ENCODE measurements at regions not wholly inside any gene's neighbourhood (a gene's known extent, or its start where the extent isn't known, plus 50 kb on each side); places are given as distances from the start of the nearest gene placed in this dataset.

- no peaks in the 10 kb centered on the region for H4K20me1 ChIP-seq (ENCODE audit: low read length)
- H3K9me3 ChIP-seq (ENCODE audit: low read length) = no peaks in the 10 kb centered on the region
- no peaks in the 10 kb centered on the region for H3K4me1 ChIP-seq (ENCODE audit: insufficient read depth, low read length)
- no peak for TF ChIP-seq EZH2phosphoT487 (IDR thresholded peaks at IDR 0.05; ENCODE audit: borderline replicate concordance, low read length)
- TF ChIP-seq CTCF (conservative IDR thresholded peaks at IDR 0.05; ENCODE audit: low read depth, low read length) = no peak
- no peak for TF ChIP-seq EZH2 (IDR thresholded peaks at IDR 0.05; ENCODE audit: low read length, unreplicated experiment)
- DNase-seq = no peak
- no peaks in the 10 kb centered on the region for H3F3A ChIP-seq (ENCODE audit: low read length, unreplicated experiment)
- no peak overlapping the region for H3K27ac ChIP-seq (ENCODE audit: low read length)
- H3K36me3 ChIP-seq (ENCODE audit: low read depth, low read length) = no peaks in the 10 kb centered on the region
- ChIA-PET POLR2A (ENCODE audit: unreplicated experiment) (no interaction called here), CTCF (no interaction called here)
- BruUV-seq (replicated peaks) = no TSS peak
- no peaks in the 10 kb centered on the region for H3K79me2 ChIP-seq (ENCODE audit: low read length)
- H3K27me3 ChIP-seq (ENCODE audit: low read length) = peaks cover 14% of the 10 kb centered on the region
- no peak overlapping the region for H3K4me2 ChIP-seq (ENCODE audit: low read length)
- no peak for ATAC-seq
- H3K9me2 ChIP-seq (replicated peaks; ENCODE audit: low read length) = no peaks in the 10 kb centered on the region
- no peak overlapping the region for H3K9ac ChIP-seq (ENCODE audit: low read length)
- intact Hi-C loops (cut with micrococcal nuclease) = no loop called here
- no peak overlapping the region for H3K4me3 ChIP-seq (ENCODE audit: low read length)
- H2AFZ ChIP-seq (ENCODE audit: low read length) = no peak overlapping the region
These were observed 103.0 kb upstream of the ANKRD1 start for GRCh38 chr10:91023700-91024398.

DNA sequence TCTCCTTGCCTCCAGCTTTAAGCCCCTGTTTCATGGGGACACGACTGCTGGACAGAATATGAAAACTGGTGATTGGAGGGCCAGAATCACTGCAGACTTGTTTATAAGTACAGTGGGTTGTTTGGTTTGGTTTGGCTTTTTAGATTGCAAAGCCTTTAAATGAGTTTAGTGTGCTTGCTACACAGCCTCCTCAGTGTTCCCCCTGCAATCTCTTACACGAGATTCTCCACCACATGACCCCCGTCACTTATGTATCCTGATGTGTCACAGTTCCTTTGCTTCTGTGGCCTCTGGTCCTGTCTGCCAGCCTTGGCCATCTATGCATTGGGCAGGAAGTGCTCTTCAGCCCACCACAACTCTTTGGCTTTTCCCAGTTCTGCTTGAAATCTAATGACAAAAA lies 103.7 kb upstream of the ANKRD1 start:
- no peaks in the 10 kb centered on the region for H3K36me3 ChIP-seq (ENCODE audit: low read depth, low read length)
- no peak overlapping the region for H3K4me2 ChIP-seq (ENCODE audit: low read length)
- no peak overlapping the region for H3K4me3 ChIP-seq (ENCODE audit: low read length)
- ATAC-seq = no peak
- no peaks in the 10 kb centered on the region for H3K9me3 ChIP-seq (ENCODE audit: low read length)
- no peaks in the 10 kb centered on the region for H3K79me2 ChIP-seq (ENCODE audit: low read length)
- H3K9me2 ChIP-seq (replicated peaks; ENCODE audit: low read length) = no peaks in the 10 kb centered on the region
- ChIA-PET POLR2A (ENCODE audit: unreplicated experiment) (no interaction called here), CTCF (no interaction called here)
- no peak overlapping the region for H3K9ac ChIP-seq (ENCODE audit: low read length)
- no peak for TF ChIP-seq EZH2phosphoT487 (IDR thresholded peaks at IDR 0.05; ENCODE audit: borderline replicate concordance, low read length)
- BruUV-seq (replicated peaks) = no TSS peak
- H4K20me1 ChIP-seq (ENCODE audit: low read length) = no peaks in the 10 kb centered on the region
- H3K4me1 ChIP-seq (ENCODE audit: insufficient read depth, low read length) = no peaks in the 10 kb centered on the region
- H2AFZ ChIP-seq (ENCODE audit: low read length) = no peak overlapping the region
- H3K27ac ChIP-seq (ENCODE audit: low read length) = no peak overlapping the region
- H3K27me3 ChIP-seq (ENCODE audit: low read length) = peaks cover 14% of the 10 kb centered on the region
- intact Hi-C loops (cut with micrococcal nuclease) = no loop called here
- no peak for DNase-seq
- no peaks in the 10 kb centered on the region for H3F3A ChIP-seq (ENCODE audit: low read length, unreplicated experiment)

- Histone ChIP-seq H3K27me3 (ENCODE audit: low read length) (no peaks in the 10 kb centered on the region), H3K4me1 (ENCODE audit: insufficient read depth, low read length) (0 out of 2 replicates have a peak, but pooled peaks cover 5% of the 10 kb centered on the region), H3K9ac (ENCODE audit: low read length) (no peak overlapping the region), H3K4me2 (ENCODE audit: low read length) (no peak overlapping the region), H3K79me2 (ENCODE audit: low read length) (no peaks in the 10 kb centered on the region), H3K4me3 (ENCODE audit: low read length) (no peak overlapping the region), H3K9me2 (replicated peaks; ENCODE audit: low read length) (no peaks in the 10 kb centered on the region), H2AFZ (ENCODE audit: low read length) (no peak overlapping the region), H3K9me3 (ENCODE audit: low read length) (no peaks in the 10 kb centered on the region), H3K27ac (ENCODE audit: low read length) (no peak overlapping the region), H4K20me1 (ENCODE audit: low read length) (no peaks in the 10 kb centered on the region), H3F3A (ENCODE audit: low read length, unreplicated experiment) (no peaks in the 10 kb centered on the region), H3K36me3 (ENCODE audit: low read depth, low read length) (no peaks in the 10 kb centered on the region)
- BruUV-seq (replicated peaks) = no TSS peak
- POLR2A ChIA-PET (ENCODE audit: unreplicated experiment) = no interaction called here
- TF ChIP-seq EZH2phosphoT487 (IDR thresholded peaks at IDR 0.05; ENCODE audit: borderline replicate concordance, low read length) = no peak
- DNase-seq = no peak
- ATAC-seq = no peak
- CTCF ChIA-PET = no interaction called here
- intact Hi-C loops (cut with micrococcal nuclease) = no loop called here
These were observed 111.8 kb upstream of the ANKRD1 start for GRCh38 chr10:91032611-91033206.

Data from PC-3 (cell line).